ENCODE measurements at regions not wholly inside any gene's neighbourhood (a gene's known extent, or its start where the extent isn't known, plus 50 kb on each side); places are given as distances from the start of the nearest gene placed in this dataset.

GRCh38 chr1:232891656-232892317 lies 58.6 kb upstream of the NTPCR start:
- no peak for DNase-seq (ENCODE audit: low spot score)

- DNase-seq (ENCODE audit: low spot score) = peak; percentile 42
Measured at GRCh38 chr1:232893481-232894313, 56.7 kb upstream of the NTPCR start.

- DNase-seq (ENCODE audit: low spot score) = no peak
Measured at GRCh38 chr1:232894436-232894835, 56.0 kb upstream of the NTPCR start.

- DNase-seq (ENCODE audit: low spot score) = no peak
Measured at GRCh38 chr1:232897949-232898465, 52.4 kb upstream of the NTPCR start.

- DNase-seq (ENCODE audit: low spot score) = no peak
Measured at GRCh38 chr1:232899268-232899667, 51.1 kb upstream of the NTPCR start.

- no peak for DNase-seq (ENCODE audit: low spot score)
Measured at GRCh38 chr1:232899839-232900238, 50.6 kb upstream of the NTPCR start.
